ENCODE measurements at regions not wholly inside any gene's neighbourhood (a gene's known extent, or its start where the extent isn't known, plus 50 kb on each side); places are given as distances from the start of the nearest gene placed in this dataset.
"Not testable (repeated sequence)": the region's sequence is repeated elsewhere in the genome, so short reads cannot be mapped to it uniquely, and the experiment has no call there.

DNA sequence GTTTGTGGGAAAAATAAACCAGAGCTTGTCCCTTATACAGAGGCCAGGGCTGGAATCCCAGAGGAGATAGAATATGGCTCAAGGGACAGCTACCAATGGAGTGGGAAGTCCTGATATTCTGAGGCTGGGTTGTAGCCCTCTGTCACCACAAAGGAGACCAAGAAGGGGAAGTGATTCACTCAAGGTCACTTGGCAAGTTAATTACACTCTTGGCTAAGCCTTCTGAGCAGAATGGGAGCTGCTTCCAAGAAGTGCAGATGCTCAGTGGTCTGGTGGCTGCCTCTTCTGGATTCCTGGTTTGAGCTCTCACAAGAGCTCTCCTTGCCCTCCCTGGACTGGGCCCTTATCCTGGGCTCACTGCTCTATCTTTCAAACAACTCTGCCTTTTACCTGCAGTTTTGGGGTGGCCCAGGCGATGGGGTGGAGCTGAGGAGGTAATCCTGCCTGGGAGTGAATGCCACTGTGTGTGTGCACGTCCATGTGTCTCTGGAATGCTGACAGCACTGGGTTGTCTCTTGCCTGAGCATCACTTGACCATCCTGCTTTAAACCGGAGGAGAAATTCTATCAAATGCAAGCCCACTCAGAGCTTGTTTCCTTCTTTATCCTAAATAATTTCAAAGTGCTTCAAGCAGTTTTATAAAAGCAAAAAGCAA is 168.2 kb downstream of the KCNS3 start:
- TF ChIP-seq, protein P1, sequence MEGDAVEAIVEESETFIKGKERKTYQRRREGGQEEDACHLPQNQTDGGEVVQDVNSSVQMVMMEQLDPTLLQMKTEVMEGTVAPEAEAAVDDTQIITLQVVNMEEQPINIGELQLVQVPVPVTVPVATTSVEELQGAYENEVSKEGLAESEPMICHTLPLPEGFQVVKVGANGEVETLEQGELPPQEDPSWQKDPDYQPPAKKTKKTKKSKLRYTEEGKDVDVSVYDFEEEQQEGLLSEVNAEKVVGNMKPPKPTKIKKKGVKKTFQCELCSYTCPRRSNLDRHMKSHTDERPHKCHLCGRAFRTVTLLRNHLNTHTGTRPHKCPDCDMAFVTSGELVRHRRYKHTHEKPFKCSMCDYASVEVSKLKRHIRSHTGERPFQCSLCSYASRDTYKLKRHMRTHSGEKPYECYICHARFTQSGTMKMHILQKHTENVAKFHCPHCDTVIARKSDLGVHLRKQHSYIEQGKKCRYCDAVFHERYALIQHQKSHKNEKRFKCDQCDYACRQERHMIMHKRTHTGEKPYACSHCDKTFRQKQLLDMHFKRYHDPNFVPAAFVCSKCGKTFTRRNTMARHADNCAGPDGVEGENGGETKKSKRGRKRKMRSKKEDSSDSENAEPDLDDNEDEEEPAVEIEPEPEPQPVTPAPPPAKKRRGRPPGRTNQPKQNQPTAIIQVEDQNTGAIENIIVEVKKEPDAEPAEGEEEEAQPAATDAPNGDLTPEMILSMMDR (IDR thresholded peaks at IDR 0.05; ENCODE audit: insufficient read depth, low read depth, low read length), result no peak
- DNase-seq (ENCODE audit: low read depth), result peak; percentile 17
- H3K4me3 ChIP-seq (ENCODE audit: low read depth, low read length), result no peak overlapping the region

DNA sequence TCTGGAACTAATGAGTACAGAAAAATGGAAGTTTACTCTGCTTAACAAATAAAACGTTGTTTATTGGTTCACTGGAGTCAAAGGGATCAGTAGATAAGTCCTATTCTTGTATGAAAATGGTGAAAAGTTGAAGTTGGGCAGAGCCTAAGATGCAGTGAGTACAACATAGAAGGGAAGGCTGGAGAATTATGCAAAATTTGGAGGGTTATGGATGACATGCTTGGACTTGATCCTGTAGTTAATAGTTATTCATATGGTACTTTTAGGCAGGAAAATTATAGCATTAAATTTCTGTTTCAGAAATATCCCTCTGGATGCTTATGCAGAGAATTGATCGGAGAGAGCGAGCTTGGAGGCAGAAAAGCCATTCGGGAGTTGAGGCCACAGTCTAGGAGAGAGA is 167.6 kb downstream of the KCNS3 start:
- H3K4me3 ChIP-seq (ENCODE audit: low read depth, low read length), result no peak overlapping the region
- TF ChIP-seq, protein P1 (IDR thresholded peaks at IDR 0.05; ENCODE audit: insufficient read depth, low read depth, low read length), result no peak

DNA sequence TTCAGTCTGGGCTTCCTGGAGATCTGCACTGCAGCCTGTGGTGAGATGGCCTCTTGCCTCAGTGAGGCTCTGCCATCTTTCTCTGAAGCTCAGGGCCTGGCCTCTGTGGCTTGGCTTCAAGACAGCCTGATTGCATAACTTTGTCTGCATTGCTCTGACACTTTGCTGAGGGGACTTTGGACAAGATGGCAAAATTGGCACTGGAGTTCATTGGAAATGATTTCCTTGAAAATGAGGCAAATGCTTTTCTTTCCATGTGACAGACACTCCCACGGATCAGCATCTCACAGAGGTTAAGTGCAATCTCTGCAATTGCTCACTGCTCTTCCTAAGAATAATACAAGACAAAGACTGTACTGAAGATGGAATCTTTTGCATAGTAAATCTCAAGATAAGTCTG is 166.8 kb downstream of the KCNS3 start:
- TF ChIP-seq, protein P1 (IDR thresholded peaks at IDR 0.05; ENCODE audit: insufficient read depth, low read depth, low read length), result no peak
- DNase-seq (ENCODE audit: low read depth), result peak; percentile 11
- no peak overlapping the region for H3K4me3 ChIP-seq (ENCODE audit: low read depth, low read length)

More for the DNA sequence above, 167.6 kb downstream of the KCNS3 start:
- no peak for DNase-seq (ENCODE audit: low read depth)

DNA sequence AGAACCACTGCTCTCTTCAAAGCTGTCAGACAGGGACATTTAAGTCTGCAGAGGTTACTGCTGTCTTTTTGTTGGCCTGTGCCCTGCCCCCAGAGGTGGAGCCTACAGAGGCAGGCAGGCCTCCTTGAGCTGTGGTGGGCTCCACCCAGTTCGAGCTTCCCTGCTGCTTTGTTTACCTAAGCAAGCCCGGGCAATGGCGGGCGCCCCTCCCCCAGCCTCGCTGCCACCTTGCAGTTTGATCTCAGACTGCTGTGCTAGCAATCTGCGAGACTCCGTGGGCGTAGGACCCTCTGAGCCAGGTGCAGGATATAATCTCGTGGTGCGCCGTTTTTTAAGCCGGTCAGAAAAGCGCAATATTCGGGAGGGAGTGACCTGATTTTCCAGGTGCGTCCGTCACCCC is 138.9 kb downstream of the KCNS3 start:
- H3K4me3 ChIP-seq (ENCODE audit: low read depth, low read length); DNase-seq (ENCODE audit: low read depth): not testable (repeated sequence)

DNA sequence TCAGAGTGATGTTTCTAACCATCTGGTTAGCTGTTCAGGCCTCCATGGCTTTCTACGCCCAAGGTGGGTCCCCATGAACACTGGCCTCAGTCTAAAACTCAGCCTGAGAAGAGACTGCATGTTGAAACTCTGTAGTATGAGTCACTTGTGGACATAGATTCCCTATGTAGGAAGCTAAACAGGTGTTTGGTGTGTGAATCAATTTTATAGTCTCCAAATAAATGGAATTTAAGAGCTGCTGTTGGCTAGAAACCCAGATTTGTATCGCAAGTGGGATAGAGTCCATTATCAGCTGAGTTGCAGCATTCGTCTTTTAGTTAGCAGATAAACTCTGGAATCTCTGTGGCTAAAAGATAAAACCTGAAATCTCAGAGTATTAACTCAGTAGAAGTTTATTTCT is 131.4 kb downstream of the KCNS3 start:
- TF ChIP-seq, protein P1 (IDR thresholded peaks at IDR 0.05; ENCODE audit: insufficient read depth, low read depth, low read length), result no peak
- no peak overlapping the region for H3K4me3 ChIP-seq (ENCODE audit: low read depth, low read length)
- DNase-seq (ENCODE audit: low read depth), result peak; percentile 51

DNA sequence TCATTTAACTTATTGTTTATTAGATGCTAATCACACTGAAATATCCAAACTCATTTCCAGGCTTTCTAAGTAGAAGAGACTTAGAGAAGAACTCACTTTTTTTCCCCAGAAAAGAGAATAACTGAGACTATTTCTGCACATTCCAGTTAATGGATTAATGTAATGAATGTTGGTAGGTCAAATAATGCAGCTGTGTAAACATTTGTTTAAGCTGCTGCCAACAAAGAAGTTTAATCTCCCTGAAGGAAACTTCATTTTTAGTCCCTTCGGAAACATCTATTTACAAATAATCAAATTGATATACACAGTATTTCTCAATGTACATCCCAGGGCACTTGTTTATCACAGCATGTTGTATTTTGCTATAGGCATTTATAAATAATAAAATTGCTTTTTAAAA is 126.9 kb downstream of the KCNS3 start:
- DNase-seq (ENCODE audit: low read depth), result peak; percentile 4
- TF ChIP-seq, protein P1 (IDR thresholded peaks at IDR 0.05; ENCODE audit: insufficient read depth, low read depth, low read length), result no peak

DNA sequence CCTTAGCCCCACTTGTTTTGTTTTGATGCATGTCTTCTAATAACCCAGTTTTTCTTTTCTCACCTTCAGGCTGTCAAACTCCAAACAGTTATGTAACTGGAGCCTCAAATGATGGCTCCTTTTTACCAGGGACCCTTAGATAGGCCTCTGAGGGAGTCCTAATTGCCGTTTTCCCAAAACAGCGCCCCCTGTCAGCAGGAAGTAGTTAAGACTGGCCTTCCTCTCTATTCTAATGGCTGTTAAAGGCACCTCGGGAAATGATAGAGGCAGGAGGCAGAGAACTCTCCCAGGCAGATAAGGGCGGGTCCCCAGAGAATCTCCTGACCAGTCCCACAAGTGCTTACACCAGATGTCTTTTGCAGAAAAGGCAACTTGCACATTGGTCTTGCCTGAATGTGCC is 123.2 kb downstream of the KCNS3 start:
- no peak for DNase-seq (ENCODE audit: low read depth)
- TF ChIP-seq, protein P1 (IDR thresholded peaks at IDR 0.05; ENCODE audit: insufficient read depth, low read depth, low read length), result peak; percentile 21
- H3K4me3 ChIP-seq (ENCODE audit: low read depth, low read length), result no peak overlapping the region

More for the DNA sequence above, 126.9 kb downstream of the KCNS3 start:
- H3K4me3 ChIP-seq (ENCODE audit: low read depth, low read length), result no peak overlapping the region

Data from fibroblast of villous mesenchyme (primary cell).